T-cell (primary cell): ENCODE measurements at regions not wholly inside any gene's neighbourhood (a gene's known extent, or its start where the extent isn't known, plus 50 kb on each side); places are given as distances from the start of the nearest gene placed in this dataset.
"Not testable (repeated sequence)": the region's sequence is repeated elsewhere in the genome, so short reads cannot be mapped to it uniquely, and the experiment has no call there.

Experiments used
- ATAC-seq, 4 experiments: fragments of 200-7000 bp in 3 of 4; fragments of 150-1000 bp in 1 of 4; cut with Tn5 transposase; replicated peaks in 1 of 4; 1 replicate in 3 of 4; 2 replicates in 1 of 4; pipeline ENCODE4 v1.10.0; 2021; ENCODE audit warnings: moderate library complexity in 3 of 4, mild to moderate bottlenecking in 2 of 4, moderate number of reproducible peaks in 1 of 4
- CTCF ChIA-PET, 2 donors: fragments of 300-600 bp; sonication (Branson Sonifier 250); formaldehyde crosslinking; loops; one replicate each; lab custom pipeline; 2022; ENCODE audit warnings: antibody characterized with exemption in 2 of 2; lab: Charles Lee
- POLR2A ChIA-PET, 2 donors: fragments of 300-600 bp; sonication (Branson Sonifier 250); formaldehyde crosslinking; loops; one replicate each; lab custom pipeline; 2022; ENCODE audit warnings: antibody characterized with exemption in 2 of 2; lab: Charles Lee
- DNase-seq, 35 experiments: peaks; one replicate each; pipeline versions ENCODE4 v3.0.0 to v3.0.0-alpha.2; 2013 to 2023
- H3K27ac ChIP-seq: one replicate; pipeline ENCODE4 v1.5.1; 2013; ENCODE audit warnings: low read length
- H3K27me3 ChIP-seq, 2 experiments: replicated peaks in 1 of 2; 1 replicate in 1 of 2; 2 replicates in 1 of 2; pipeline versions ENCODE4 v1.6.1 to v1.7.0; 2013; ENCODE audit warnings: low read length in 1 of 2, mixed read lengths in 1 of 2; ENCODE audit not compliant: control insufficient read depth in 2 of 2, insufficient read depth in 2 of 2; ENCODE audit errors: extremely low read depth in 1 of 2
- H3K36me3 ChIP-seq, 2 donors: 1 replicate in 1 of 2; 2 replicates in 1 of 2; pipeline versions ENCODE4 v1.6.1 to v1.7.0; 2013; ENCODE audit warnings: low read length in 1 of 2; ENCODE audit not compliant: control insufficient read depth in 2 of 2, insufficient read depth in 1 of 2; ENCODE audit errors: extremely low read depth in 1 of 2
- H3K4me1 ChIP-seq, 2 experiments: 1 replicate in 1 of 2; 2 replicates in 1 of 2; pipeline versions ENCODE4 v1.6.1 to v1.7.0; 2013; ENCODE audit warnings: low read length in 2 of 2, mixed read lengths in 1 of 2; ENCODE audit not compliant: insufficient read depth in 2 of 2, control insufficient read depth in 1 of 2; ENCODE audit errors: extremely low read depth in 1 of 2
- H3K4me3 ChIP-seq, 2 donors: 1 replicate in 1 of 2; 2 replicates in 1 of 2; pipeline versions ENCODE4 v1.5.1 to v1.7.0; 2013; ENCODE audit warnings: mild to moderate bottlenecking in 2 of 2, low read length in 1 of 2, moderate library complexity in 1 of 2; ENCODE audit not compliant: control insufficient read depth in 1 of 2; ENCODE audit errors: extremely low read depth in 1 of 2
- H3K9me3 ChIP-seq: 2 replicates; pipeline ENCODE4 v1.7.0; 2013
- H3K27ac Mint-ChIP-seq, 2 donors: one replicate each; pipeline ENCODE4 v1.8.0; 2020 to 2021; ENCODE audit warnings: mild to moderate bottlenecking in 2 of 2, mixed read lengths in 2 of 2
- H3K27me3 Mint-ChIP-seq, 2 donors: one replicate each; pipeline ENCODE4 v1.8.0; 2021 to 2022; ENCODE audit warnings: mixed read lengths in 2 of 2
- H3K36me3 Mint-ChIP-seq: one replicate; pipeline ENCODE4 v1.8.0; 2021; ENCODE audit warnings: mixed read lengths
- H3K4me1 Mint-ChIP-seq, 3 donors: one replicate each; pipeline ENCODE4 v1.8.0; 2020 to 2022; ENCODE audit warnings: mixed read lengths in 3 of 3, mild to moderate bottlenecking in 1 of 3
- H3K4me3 Mint-ChIP-seq, 3 donors: one replicate each; pipeline ENCODE4 v1.8.0; 2020 to 2022; ENCODE audit warnings: mild to moderate bottlenecking in 3 of 3, mixed read lengths in 3 of 3, moderate library complexity in 3 of 3
- H3K9me3 Mint-ChIP-seq, 3 donors: one replicate each; pipeline ENCODE4 v1.8.0; 2020 to 2022; ENCODE audit warnings: mixed read lengths in 3 of 3
- WGBS: methylation state at CpG from one replicate; pipeline ENCODE4 v1.1.5; 2013; ENCODE audit warnings: missing lambda C conversion rate; ENCODE audit not compliant: insufficient coverage; 5-methylcytosine and 5-hydroxymethylcytosine counted together

GRCh38 chr5:138682462-138682861 lies 70.8 kb upstream of the CTNNA1 start:
- H3K4me3 Mint-ChIP-seq, H3K4me1 ChIP-seq, H3K9me3 Mint-ChIP-seq, H3K9me3 ChIP-seq, H3K27ac Mint-ChIP-seq, H3K36me3 ChIP-seq, H3K27ac ChIP-seq, H3K4me3 ChIP-seq, POLR2A ChIA-PET, CTCF ChIA-PET, DNase-seq, ATAC-seq, H3K4me1 Mint-ChIP-seq, H3K36me3 Mint-ChIP-seq: not testable (repeated sequence)
- H3K27me3 Mint-ChIP-seq: peaks cover 56 to 69% of the 10 kb centered on the region in 2 donors
- no CpG with 5 or more reads among the region's 4 CpGs for WGBS
- H3K27me3 ChIP-seq: peaks cover 2 to 23% of the 10 kb centered on the region in 2 experiments

DNA sequence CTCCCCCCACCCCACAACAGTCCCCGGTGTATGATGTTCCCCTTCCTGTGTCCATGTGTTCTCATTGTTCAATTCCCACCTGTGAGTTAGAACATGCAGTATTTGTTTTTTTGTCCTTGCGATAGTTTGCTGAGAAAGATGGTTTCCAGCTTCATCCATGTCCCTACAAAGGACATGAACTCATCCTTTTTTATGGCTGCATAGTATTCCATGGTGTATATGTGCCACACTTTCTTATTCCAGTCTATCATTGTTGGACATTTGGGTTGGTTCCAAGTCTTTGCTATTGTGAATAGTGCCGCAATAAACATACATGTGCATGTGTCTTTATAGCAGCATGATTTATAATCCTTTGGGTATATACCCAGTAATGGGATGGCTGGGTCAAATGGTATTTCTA lies 74.4 kb upstream of the CTNNA1 start:
- H3K36me3 ChIP-seq, H3K27ac ChIP-seq, POLR2A ChIA-PET, H3K4me1 ChIP-seq, H3K4me3 Mint-ChIP-seq, H3K9me3 ChIP-seq, H3K4me3 ChIP-seq, DNase-seq, H3K27ac Mint-ChIP-seq, ATAC-seq, H3K36me3 Mint-ChIP-seq, CTCF ChIA-PET, H3K4me1 Mint-ChIP-seq: not testable (repeated sequence)
- no CpG with 5 or more reads among the region's 3 CpGs for WGBS
- Mint-ChIP-seq H3K27me3 (peaks cover 56 to 63% of the 10 kb centered on the region in 2 donors), H3K9me3 (peaks cover 9 to 15% (median 12%) of the 10 kb centered on the region in 3 donors)
- peaks cover 0 to 28% of the 10 kb centered on the region in 2 experiments for H3K27me3 ChIP-seq

- Mint-ChIP-seq H3K9me3 (peaks cover 9 to 17% (median 11%) of the 10 kb centered on the region in 3 donors), H3K4me3 (no peak overlapping the region), H3K4me1 (no peaks in the 10 kb centered on the region), H3K27ac (no peak overlapping the region), H3K27me3 (peaks cover 56 to 68% of the 10 kb centered on the region in 2 donors), H3K36me3 (no peaks in the 10 kb centered on the region)
- POLR2A ChIA-PET: no interaction called here
- Histone ChIP-seq H3K36me3 (no peaks in the 10 kb centered on the region), H3K9me3 (no peaks in the 10 kb centered on the region), H3K27me3 (peaks cover 0 to 33% of the 10 kb centered on the region in 2 experiments), H3K4me3 (no peak overlapping the region), H3K27ac (no peak overlapping the region), H3K4me1 (no peaks in the 10 kb centered on the region)
- CTCF ChIA-PET: no interaction called here
- WGBS: no CpG with 5 or more reads among the region's 3 CpGs
- DNase-seq (no peak), ATAC-seq (no peak)
Observed at GRCh38 chr5:138677782-138678181, 75.4 kb upstream of the CTNNA1 start.

GRCh38 chr5:138676556-138677193 lies 76.5 kb upstream of the CTNNA1 start:
- Mint-ChIP-seq H3K4me1 (no peaks in the 10 kb centered on the region), H3K4me3 (no peak overlapping the region), H3K9me3 (peaks cover 9 to 17% (median 11%) of the 10 kb centered on the region in 3 donors), H3K36me3 (no peaks in the 10 kb centered on the region), H3K27ac (no peak overlapping the region), H3K27me3 (peaks cover 58 to 64% of the 10 kb centered on the region in 2 donors)
- ChIA-PET POLR2A (interaction anchor here in 1 of 2 donors (0.6 kb wide), 1 partner anchor 535 kb away, joined by 3 read pairs; no protein-coding TSS in a partner anchor), CTCF (no interaction called here)
- peaks cover 0 to 43% of the 10 kb centered on the region in 2 experiments for H3K27me3 ChIP-seq
- H3K4me3 ChIP-seq: no peak overlapping the region
- H3K9me3 ChIP-seq: no peaks in the 10 kb centered on the region
- 61% methylated on average over 3 of the region's 4 CpGs for WGBS
- DNase-seq (no peak), ATAC-seq (no peak)
- H3K4me1 ChIP-seq: no peaks in the 10 kb centered on the region
- no peak overlapping the region for H3K27ac ChIP-seq
- no peaks in the 10 kb centered on the region for H3K36me3 ChIP-seq

DNA sequence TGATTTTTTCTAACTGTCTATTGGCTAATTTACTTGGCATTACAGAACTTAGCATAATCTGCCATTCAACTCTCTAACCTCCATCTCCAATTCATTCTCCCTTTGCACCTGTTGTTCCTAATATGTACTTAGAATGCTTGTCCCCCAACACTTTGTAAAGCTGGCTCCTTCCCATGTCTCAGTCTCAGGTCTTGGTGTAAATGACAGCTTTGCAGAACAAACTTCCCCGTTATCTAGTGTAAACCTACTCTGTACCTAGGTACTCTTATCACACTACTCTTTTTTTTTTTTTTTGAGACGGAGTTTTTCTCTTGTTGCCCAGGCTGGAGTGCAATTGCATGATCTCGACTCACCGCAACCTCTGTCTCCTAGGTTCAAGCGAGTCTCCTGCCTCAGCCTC lies 77.2 kb upstream of the CTNNA1 start:
- Histone ChIP-seq H3K36me3 (no peaks in the 10 kb centered on the region), H3K4me1 (no peaks in the 10 kb centered on the region), H3K9me3 (no peaks in the 10 kb centered on the region), H3K27me3 (peaks cover 0 to 50% of the 10 kb centered on the region in 2 experiments), H3K4me3 (no peak overlapping the region), H3K27ac (no peak overlapping the region)
- peaks cover 58 to 62% of the 10 kb centered on the region in 2 donors for H3K27me3 Mint-ChIP-seq
- ChIA-PET CTCF (interaction anchor here in 1 of 2 donors (0.6 kb wide), 1 partner anchor 40 kb away, joined by 5 read pairs; no protein-coding TSS in a partner anchor), POLR2A (interaction anchor here in 1 of 2 donors (0.6 kb wide), 1 partner anchor 536 kb away, joined by 3 read pairs; no protein-coding TSS in a partner anchor)
- 83% methylated on average over 2 of the region's 5 CpGs for WGBS
- H3K36me3 Mint-ChIP-seq: no peaks in the 10 kb centered on the region
- no peaks in the 10 kb centered on the region for H3K4me1 Mint-ChIP-seq
- no peak for ATAC-seq
- no peak overlapping the region for H3K4me3 Mint-ChIP-seq
- peaks cover 9 to 17% (median 11%) of the 10 kb centered on the region in 3 donors for H3K9me3 Mint-ChIP-seq
- H3K27ac Mint-ChIP-seq: no peak overlapping the region
- no peak for DNase-seq

GRCh38 chr5:138668451-138669380 lies 84.5 kb upstream of the CTNNA1 start:
- Mint-ChIP-seq H3K9me3 (peaks cover 1 to 5% (median 4%) of the 10 kb centered on the region in 3 donors), H3K4me3 (peak overlapping the region in 1 of 3 donors; percentile 43), H3K4me1 (peaks cover 24 to 35% (median 26%) of the 10 kb centered on the region in 3 donors), H3K27ac (peak overlapping the region in 1 of 2 donors; percentile 34), H3K27me3 (peaks cover 66 to 86% of the 10 kb centered on the region in 2 donors), H3K36me3 (no peaks in the 10 kb centered on the region)
- WGBS: 24% methylated on average over 3 of the region's 8 CpGs
- no peak overlapping the region for H3K27ac ChIP-seq
- ATAC-seq (peak; percentile 58 to 96 (median 92)), DNase-seq (peak in 33 of 35 experiments; percentile 14 to 63 (median 42))
- ChIA-PET POLR2A (no interaction called here), CTCF (interaction anchor here in 1 of 2 donors (0.6 to 1.0 kb wide), 3 partner anchors 10 to 90 kb away, joined by 3 to 7 read pairs (median 4); no protein-coding TSS in a partner anchor)
- peaks cover 6 to 84% of the 10 kb centered on the region in 2 experiments for H3K27me3 ChIP-seq
- H3K4me1 ChIP-seq: peaks cover 12 to 22% of the 10 kb centered on the region in 2 experiments
- no peak overlapping the region for H3K4me3 ChIP-seq
- H3K36me3 ChIP-seq: no peaks in the 10 kb centered on the region
- H3K9me3 ChIP-seq: no peaks in the 10 kb centered on the region
